ENCODE measurements at regions not wholly inside any gene's neighbourhood (a gene's known extent, or its start where the extent isn't known, plus 50 kb on each side); places are given as distances from the start of the nearest gene placed in this dataset.

- H3K79me2 ChIP-seq = no peaks in the 10 kb centered on the region
- H3K4me3 ChIP-seq = no peak overlapping the region
- H3K9me2 ChIP-seq (replicated peaks; ENCODE audit: insufficient read depth) = no peaks in the 10 kb centered on the region
- H3K4me2 ChIP-seq = no peak overlapping the region
- H3K27me3 ChIP-seq = no peaks in the 10 kb centered on the region
- WGBS (ENCODE audit: low lambda C conversion rate, missing lambda C conversion rate) = 54% methylated on average over 3 of the region's 3 CpGs
- no peaks in the 10 kb centered on the region for H3K9me3 ChIP-seq (ENCODE audit: low read depth)
- TF ChIP-seq EZH2phosphoT487 (IDR thresholded peaks at IDR 0.05; ENCODE audit: low read depth, severe bottlenecking, unreplicated experiment) (no peak), EZH2 (IDR thresholded peaks at IDR 0.05; ENCODE audit: borderline replicate concordance) (no peak), CTCF (IDR thresholded peaks at IDR 0.05; ENCODE audit: poor library complexity) (no peak)
- H3K27ac ChIP-seq = no peak overlapping the region
- H4K20me1 ChIP-seq (ENCODE audit: insufficient read depth, poor library complexity, severe bottlenecking) = no peaks in the 10 kb centered on the region
- DNase-seq (ENCODE audit: low spot score) = no peak
- H3K36me3 ChIP-seq (replicated peaks; ENCODE audit: insufficient read depth, low read depth) = no peaks in the 10 kb centered on the region
- H3K4me1 ChIP-seq (ENCODE audit: insufficient read depth) = no peaks in the 10 kb centered on the region
- no peak overlapping the region for H2AFZ ChIP-seq
These were observed 191.3 kb upstream of the RHOBTB1 start for GRCh38 chr10:61135276-61135721.

- Histone ChIP-seq H3K36me3 (replicated peaks; ENCODE audit: insufficient read depth, low read depth) (no peaks in the 10 kb centered on the region), H3K9me3 (ENCODE audit: low read depth) (no peaks in the 10 kb centered on the region), H3K4me2 (no peak overlapping the region), H3K27ac (no peak overlapping the region), H4K20me1 (ENCODE audit: insufficient read depth, poor library complexity, severe bottlenecking) (no peaks in the 10 kb centered on the region), H2AFZ (no peak overlapping the region), H3K9me2 (replicated peaks; ENCODE audit: insufficient read depth) (no peaks in the 10 kb centered on the region), H3K79me2 (no peaks in the 10 kb centered on the region), H3K4me1 (ENCODE audit: insufficient read depth) (no peaks in the 10 kb centered on the region), H3K27me3 (no peaks in the 10 kb centered on the region), H3K4me3 (no peak overlapping the region)
- no peak for TF ChIP-seq EZH2phosphoT487 (IDR thresholded peaks at IDR 0.05; ENCODE audit: low read depth, severe bottlenecking, unreplicated experiment)
- no peak for TF ChIP-seq EZH2 (IDR thresholded peaks at IDR 0.05; ENCODE audit: borderline replicate concordance)
- no peak for TF ChIP-seq CTCF (IDR thresholded peaks at IDR 0.05; ENCODE audit: poor library complexity)
- DNase-seq (ENCODE audit: low spot score) = no peak
- WGBS (ENCODE audit: low lambda C conversion rate, missing lambda C conversion rate) = 59% methylated on average over 1 of the region's 1 CpG
These were observed 186.4 kb upstream of the RHOBTB1 start for GRCh38 chr10:61130366-61130765.

GRCh38 chr10:61128196-61128595, 184.2 kb upstream of the RHOBTB1 start:
- no peaks in the 10 kb centered on the region for H3K9me2 ChIP-seq (replicated peaks; ENCODE audit: insufficient read depth)
- H3K36me3 ChIP-seq (replicated peaks; ENCODE audit: insufficient read depth, low read depth) = no peaks in the 10 kb centered on the region
- H3K4me1 ChIP-seq (ENCODE audit: insufficient read depth) = no peaks in the 10 kb centered on the region
- H3K79me2 ChIP-seq = no peaks in the 10 kb centered on the region
- no peak overlapping the region for H2AFZ ChIP-seq
- no peak overlapping the region for H3K4me3 ChIP-seq
- no peaks in the 10 kb centered on the region for H4K20me1 ChIP-seq (ENCODE audit: insufficient read depth, poor library complexity, severe bottlenecking)
- no peak overlapping the region for H3K4me2 ChIP-seq
- no peak for DNase-seq (ENCODE audit: low spot score)
- no peaks in the 10 kb centered on the region for H3K27me3 ChIP-seq
- TF ChIP-seq EZH2 (IDR thresholded peaks at IDR 0.05; ENCODE audit: borderline replicate concordance) (no peak), EZH2phosphoT487 (IDR thresholded peaks at IDR 0.05; ENCODE audit: low read depth, severe bottlenecking, unreplicated experiment) (no peak), CTCF (IDR thresholded peaks at IDR 0.05; ENCODE audit: poor library complexity) (no peak)
- H3K27ac ChIP-seq = no peak overlapping the region
- H3K9me3 ChIP-seq (ENCODE audit: low read depth) = no peaks in the 10 kb centered on the region
